ENCODE measurements at regions not wholly inside any gene's neighbourhood (a gene's known extent, or its start where the extent isn't known, plus 50 kb on each side); places are given as distances from the start of the nearest gene placed in this dataset.

DNA sequence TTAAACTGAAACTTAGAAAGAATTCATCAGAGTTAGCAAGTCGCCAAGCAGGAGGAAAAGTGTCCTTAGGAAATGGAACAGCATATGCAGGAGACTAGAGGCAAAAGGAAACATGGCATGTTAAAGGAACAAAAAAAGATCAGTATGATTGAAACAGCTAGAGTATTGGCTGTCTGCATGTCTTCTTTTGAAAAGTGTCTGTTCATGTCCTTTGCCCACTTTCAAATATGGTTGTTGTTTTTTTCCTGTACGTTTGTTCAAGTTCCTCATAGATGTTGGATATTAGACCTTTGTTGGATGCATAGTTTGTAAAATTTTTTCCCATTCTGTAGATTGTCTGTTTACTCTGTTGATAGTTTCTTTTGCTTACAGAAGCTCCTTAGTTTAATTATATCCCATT, 161.6 kb downstream of the NR4A2 start:
- Histone ChIP-seq H3K27ac (ENCODE audit: low read depth, low read length) (no peak overlapping the region), H3K27me3 (ENCODE audit: control insufficient read depth, insufficient read depth, low read length, poor library complexity, severe bottlenecking) (no peaks in the 10 kb centered on the region), H3K9ac (ENCODE audit: extremely low read depth, low read length, poor library complexity, severe bottlenecking) (no peak overlapping the region), H3K4me1 (ENCODE audit: control insufficient read depth, insufficient read depth, low read length) (no peaks in the 10 kb centered on the region), H3K9me3 (ENCODE audit: control insufficient read depth, low read length) (peaks cover 12% of the 10 kb centered on the region), H3K4me3 (ENCODE audit: low read length) (no peak overlapping the region), H3K36me3 (ENCODE audit: control insufficient read depth, insufficient read depth, low read length) (no peaks in the 10 kb centered on the region)
- DNase-seq = no peak
- Mint-ChIP-seq H3K4me3 (no peak overlapping the region), H3K27me3 (ENCODE audit: insufficient read depth) (no peaks in the 10 kb centered on the region), H3K27ac (no peak overlapping the region), H3K9me3 (peaks cover 15% of the 10 kb centered on the region), H3K4me1 (no peaks in the 10 kb centered on the region), H3K36me3 (ENCODE audit: low read depth) (peaks cover 21% of the 10 kb centered on the region)
- 70 to 90% methylated on average over 1 to 2 of the region's 2 CpGs for WGBS, 2 experiments (ENCODE audit: insufficient coverage in 1 of 2, insufficient read length in 1 of 2)
- TF ChIP-seq, protein P1, sequence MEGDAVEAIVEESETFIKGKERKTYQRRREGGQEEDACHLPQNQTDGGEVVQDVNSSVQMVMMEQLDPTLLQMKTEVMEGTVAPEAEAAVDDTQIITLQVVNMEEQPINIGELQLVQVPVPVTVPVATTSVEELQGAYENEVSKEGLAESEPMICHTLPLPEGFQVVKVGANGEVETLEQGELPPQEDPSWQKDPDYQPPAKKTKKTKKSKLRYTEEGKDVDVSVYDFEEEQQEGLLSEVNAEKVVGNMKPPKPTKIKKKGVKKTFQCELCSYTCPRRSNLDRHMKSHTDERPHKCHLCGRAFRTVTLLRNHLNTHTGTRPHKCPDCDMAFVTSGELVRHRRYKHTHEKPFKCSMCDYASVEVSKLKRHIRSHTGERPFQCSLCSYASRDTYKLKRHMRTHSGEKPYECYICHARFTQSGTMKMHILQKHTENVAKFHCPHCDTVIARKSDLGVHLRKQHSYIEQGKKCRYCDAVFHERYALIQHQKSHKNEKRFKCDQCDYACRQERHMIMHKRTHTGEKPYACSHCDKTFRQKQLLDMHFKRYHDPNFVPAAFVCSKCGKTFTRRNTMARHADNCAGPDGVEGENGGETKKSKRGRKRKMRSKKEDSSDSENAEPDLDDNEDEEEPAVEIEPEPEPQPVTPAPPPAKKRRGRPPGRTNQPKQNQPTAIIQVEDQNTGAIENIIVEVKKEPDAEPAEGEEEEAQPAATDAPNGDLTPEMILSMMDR (conservative IDR thresholded peaks at IDR 0.05) = no peak

DNA sequence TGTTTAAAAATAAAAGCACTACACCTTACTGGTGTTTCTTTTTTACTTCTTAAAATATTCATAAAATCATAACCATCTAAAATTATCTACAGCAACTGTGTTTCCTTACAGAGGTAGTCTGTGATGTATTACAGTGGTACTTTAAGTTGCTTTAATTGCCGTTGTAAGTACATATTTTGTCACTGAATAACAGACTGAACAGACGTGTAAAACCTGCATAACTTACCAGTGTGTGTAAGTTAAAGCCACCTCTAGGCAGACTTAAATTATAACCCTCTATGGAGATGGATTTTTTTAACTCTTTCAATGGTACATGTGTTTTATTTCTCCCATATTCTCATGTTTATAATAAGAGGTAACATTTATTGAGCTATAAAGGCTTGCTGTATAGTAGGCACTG, 166.8 kb downstream of the NR4A2 start:
- Histone ChIP-seq H3K27ac (ENCODE audit: low read depth, low read length) (no peak overlapping the region), H3K4me3 (ENCODE audit: low read length) (no peak overlapping the region), H3K4me1 (ENCODE audit: control insufficient read depth, insufficient read depth, low read length) (no peaks in the 10 kb centered on the region), H3K9ac (ENCODE audit: extremely low read depth, low read length, poor library complexity, severe bottlenecking) (no peak overlapping the region), H3K9me3 (ENCODE audit: control insufficient read depth, low read length) (peaks cover 6% of the 10 kb centered on the region), H3K27me3 (ENCODE audit: control insufficient read depth, insufficient read depth, low read length, poor library complexity, severe bottlenecking) (no peaks in the 10 kb centered on the region), H3K36me3 (ENCODE audit: control insufficient read depth, insufficient read depth, low read length) (no peaks in the 10 kb centered on the region)
- Mint-ChIP-seq H3K27ac (no peak overlapping the region), H3K4me1 (no peaks in the 10 kb centered on the region), H3K4me3 (no peak overlapping the region), H3K9me3 (peaks cover 6% of the 10 kb centered on the region), H3K36me3 (ENCODE audit: low read depth) (peaks cover 6% of the 10 kb centered on the region), H3K27me3 (ENCODE audit: insufficient read depth) (no peaks in the 10 kb centered on the region)
- TF ChIP-seq, protein P1 (conservative IDR thresholded peaks at IDR 0.05) = no peak
- DNase-seq = no peak
- WGBS, 2 experiments (ENCODE audit: insufficient coverage in 1 of 2, insufficient read length in 1 of 2) = 89 to 90% methylated on average over 2 of the region's 2 CpGs

DNA sequence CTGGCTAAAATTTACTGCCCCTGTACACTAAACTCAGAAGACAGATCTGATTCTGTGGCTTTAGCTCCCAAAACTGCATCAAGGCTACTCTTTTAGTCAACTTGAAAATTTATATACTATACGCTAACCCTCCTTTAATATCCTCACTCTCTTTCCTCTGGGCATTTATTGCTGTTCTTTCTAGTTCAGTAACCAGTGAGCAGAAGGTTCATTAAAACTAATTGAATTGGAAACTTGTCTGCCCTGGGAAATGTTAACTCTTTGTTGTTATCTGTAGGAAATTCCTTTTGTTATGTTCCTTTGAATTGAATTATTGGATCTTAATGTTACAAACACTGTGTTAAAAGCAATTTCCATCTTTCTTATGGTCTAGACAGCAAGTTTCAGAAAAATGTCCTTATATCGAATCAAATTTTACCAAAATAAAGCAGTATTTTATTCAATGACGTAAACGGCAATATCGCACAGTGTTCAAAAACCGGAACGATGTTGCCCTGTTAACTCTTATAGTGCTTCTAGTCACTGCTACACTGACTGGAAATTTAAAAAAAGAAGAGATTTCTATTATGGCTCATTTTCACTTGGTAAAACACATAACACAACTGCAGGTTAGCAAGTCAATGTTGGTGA, 168.3 kb downstream of the NR4A2 start:
- Histone ChIP-seq H3K27me3 (ENCODE audit: control insufficient read depth, insufficient read depth, low read length, poor library complexity, severe bottlenecking) (no peaks in the 10 kb centered on the region), H3K9ac (ENCODE audit: extremely low read depth, low read length, poor library complexity, severe bottlenecking) (no peak overlapping the region), H3K4me1 (ENCODE audit: control insufficient read depth, insufficient read depth, low read length) (no peaks in the 10 kb centered on the region), H3K4me3 (ENCODE audit: low read length) (no peak overlapping the region), H3K36me3 (ENCODE audit: control insufficient read depth, insufficient read depth, low read length) (no peaks in the 10 kb centered on the region), H3K27ac (ENCODE audit: low read depth, low read length) (no peak overlapping the region), H3K9me3 (ENCODE audit: control insufficient read depth, low read length) (no peaks in the 10 kb centered on the region)
- H3K36me3 Mint-ChIP-seq (ENCODE audit: low read depth) = no peaks in the 10 kb centered on the region
- WGBS, 2 experiments (ENCODE audit: insufficient coverage in 1 of 2, insufficient read length in 1 of 2) = 83 to 90% methylated on average over 1 to 7 of the region's 7 CpGs
- no peaks in the 10 kb centered on the region for H3K4me1 Mint-ChIP-seq
- TF ChIP-seq, protein P1 (conservative IDR thresholded peaks at IDR 0.05) = no peak
- H3K27ac Mint-ChIP-seq = no peak overlapping the region
- H3K9me3 Mint-ChIP-seq = no peaks in the 10 kb centered on the region
- no peak overlapping the region for H3K4me3 Mint-ChIP-seq
- DNase-seq = no peak
- no peaks in the 10 kb centered on the region for H3K27me3 Mint-ChIP-seq (ENCODE audit: insufficient read depth)

Data from endodermal cell (in vitro differentiated cells).